B cell (primary cell): ENCODE measurements at regions not wholly inside any gene's neighbourhood (a gene's known extent, or its start where the extent isn't known, plus 50 kb on each side); places are given as distances from the start of the nearest gene placed in this dataset.

Source experiments
- ATAC-seq: fragments of 200-7000 bp; cut with Tn5 transposase; one replicate; pipeline ENCODE4 v1.10.0; 2021; ENCODE audit warnings: low read depth, mild to moderate bottlenecking, moderate number of reproducible peaks, moderate library complexity
- CTCF ChIA-PET: fragments of 350-600 bp; sonication (Branson Sonifier 250); formaldehyde crosslinking; loops from one replicate; lab custom pipeline; 2021; ENCODE audit warnings: antibody characterized with exemption, inconsistent platforms; lab: Charles Lee
- POLR2A ChIA-PET: fragments of 350-600 bp; sonication (Branson Sonifier 250); formaldehyde crosslinking; loops from one replicate; lab custom pipeline; 2021; ENCODE audit warnings: antibody characterized with exemption; lab: Charles Lee
- DNase-seq: peaks from one replicate; pipeline ENCODE4 v3.0.0; 2013
- H2AFZ ChIP-seq: 2 replicates; pipeline ENCODE4 v1.6.1; 2012; ENCODE audit warnings: mild to moderate bottlenecking, low read depth, low read length; ENCODE audit not compliant: insufficient read depth, poor library complexity, severe bottlenecking
- H3K27ac ChIP-seq, 2 donors: 1 replicate in 1 of 2; 2 replicates in 1 of 2; pipeline ENCODE4 v1.5.1; 2012 to 2013; ENCODE audit warnings: low read length in 2 of 2, mild to moderate bottlenecking in 2 of 2, moderate library complexity in 1 of 2
- H3K27me3 ChIP-seq, 4 experiments: fragments of 200-600 bp in 1 of 4; sonication (generic) in 1 of 4; replicated peaks in 1 of 4; 1 replicate in 2 of 4; 2 replicates in 2 of 4; pipeline versions ENCODE4 v1.6.1 to v1.7.0; 2013 to 2016; ENCODE audit warnings: low read length in 3 of 4, mild to moderate bottlenecking in 2 of 4, mixed read lengths in 1 of 4, moderate library complexity in 1 of 4; ENCODE audit not compliant: insufficient read depth in 4 of 4, control insufficient read depth in 3 of 4; ENCODE audit errors: control extremely low read depth in 1 of 4
- H3K36me3 ChIP-seq, 2 experiments: replicated peaks in 1 of 2; 1 replicate in 1 of 2; 2 replicates in 1 of 2; pipeline versions ENCODE4 v1.6.1 to v1.7.1; 2013; ENCODE audit warnings: low read length in 1 of 2; ENCODE audit not compliant: insufficient read depth in 2 of 2, control insufficient read depth in 1 of 2; ENCODE audit errors: control extremely low read depth in 1 of 2, extremely low read depth in 1 of 2
- H3K4me1 ChIP-seq, 2 donors: fragments of 200-600 bp in 1 of 2; sonication (generic) in 1 of 2; 1 replicate in 1 of 2; 2 replicates in 1 of 2; pipeline versions ENCODE4 v1.5.1 to v1.6.1; 2013 to 2017; ENCODE audit warnings: low read length in 2 of 2; ENCODE audit not compliant: control insufficient read depth in 2 of 2, insufficient read depth in 2 of 2
- H3K4me2 ChIP-seq: replicated peaks from 2 replicates; pipeline ENCODE3; 2012; ENCODE audit warnings: mild to moderate bottlenecking, low read depth, low read length; ENCODE audit not compliant: poor library complexity, severe bottlenecking
- H3K4me3 ChIP-seq, 5 experiments: fragments of 200-600 bp in 1 of 5; sonication (generic) in 1 of 5; 1 replicate in 3 of 5; 2 replicates in 2 of 5; pipeline versions ENCODE4 v1.5.1 to v1.7.0; 2011 to 2016; ENCODE audit warnings: low read length in 4 of 5, mild to moderate bottlenecking in 4 of 5, low read depth in 2 of 5, control low read depth in 1 of 5, moderate library complexity in 1 of 5; ENCODE audit not compliant: insufficient read depth in 1 of 5; ENCODE audit errors: control extremely low read depth in 1 of 5, extremely low read depth in 1 of 5
- H3K79me2 ChIP-seq: fragments of 200-600 bp; sonication (generic); one replicate; pipeline ENCODE4 v1.6.0; 2016; ENCODE audit warnings: low read length; ENCODE audit not compliant: control insufficient read depth, insufficient read depth
- H3K9ac ChIP-seq: fragments of 200-600 bp; sonication (generic); 2 replicates; pipeline ENCODE4 v1.6.1; 2017; ENCODE audit warnings: mild to moderate bottlenecking, low read length, moderate library complexity
- H3K9me3 ChIP-seq, 3 donors: one replicate each; pipeline versions ENCODE4 v1.6.1 to v1.7.1; 2013; ENCODE audit warnings: low read length in 2 of 3; ENCODE audit not compliant: control insufficient read depth in 2 of 3, insufficient read depth in 1 of 3; ENCODE audit errors: control extremely low read depth in 1 of 3
- H4K20me1 ChIP-seq: 2 replicates; pipeline ENCODE4 v1.6.0; 2012; ENCODE audit warnings: mild to moderate bottlenecking, low read length; ENCODE audit not compliant: insufficient read depth, control insufficient read depth, poor library complexity, severe bottlenecking
- H3K27ac Mint-ChIP-seq: one replicate; pipeline ENCODE4 v1.8.0; 2021; ENCODE audit warnings: mixed read lengths
- H3K27me3 Mint-ChIP-seq: one replicate; pipeline ENCODE4 v1.8.0; 2021; ENCODE audit warnings: mixed read lengths
- H3K4me1 Mint-ChIP-seq: one replicate; pipeline ENCODE4 v1.8.0; 2021; ENCODE audit warnings: mixed read lengths
- H3K4me3 Mint-ChIP-seq: one replicate; pipeline ENCODE4 v1.8.0; 2021; ENCODE audit warnings: mixed read lengths
- H3K9me3 Mint-ChIP-seq: one replicate; pipeline ENCODE4 v1.8.0; 2022; ENCODE audit warnings: mixed read lengths; ENCODE audit not compliant: insufficient read depth
- CTCF ChIP-seq: fragments of 200-600 bp; IDR thresholded peaks from one replicate; pipeline ENCODE4 v1.8.0; 2022; ENCODE audit warnings: antibody characterized with exemption, mild to moderate bottlenecking
- EZH2 ChIP-seq: IDR thresholded peaks from 2 replicates; pipeline ENCODE4 v1.6.1; 2012; ENCODE audit warnings: borderline replicate concordance, low read depth, mild to moderate bottlenecking, moderate library complexity, low read length; ENCODE audit not compliant: insufficient read depth, poor library complexity, severe bottlenecking
- WGBS: methylation state at CpG from one replicate; pipeline ENCODE4 v1.1.5; 2013; ENCODE audit warnings: missing lambda C conversion rate; ENCODE audit not compliant: insufficient coverage; 5-methylcytosine and 5-hydroxymethylcytosine counted together
- intact Hi-C: fragments of 100-400 bp; cut with micrococcal nuclease; formaldehyde crosslinking; loops from one replicate; pipeline ENCODE4 v1.10.0; 2022

GRCh38 chr1:189538271-189538670, 939.4 kb downstream of the BRINP3 start:
- no CpG with 5 or more reads among the region's 2 CpGs for WGBS
- Histone ChIP-seq H3K9me3 (no peaks in the 10 kb centered on the region), H3K4me3 (no peak overlapping the region), H3K36me3 (no peaks in the 10 kb centered on the region), H3K27ac (no peak overlapping the region), H3K9ac (no peak overlapping the region), H3K79me2 (no peaks in the 10 kb centered on the region), H3K4me2 (no peak overlapping the region), H2AFZ (no peak overlapping the region), H3K4me1 (no peaks in the 10 kb centered on the region), H3K27me3 (no peaks in the 10 kb centered on the region), H4K20me1 (no peaks in the 10 kb centered on the region)
- TF ChIP-seq CTCF (no peak), EZH2 (no peak)
- Mint-ChIP-seq H3K27ac (no peak overlapping the region), H3K27me3 (no peaks in the 10 kb centered on the region), H3K9me3 (peaks cover 8% of the 10 kb centered on the region), H3K4me1 (no peaks in the 10 kb centered on the region), H3K4me3 (no peak overlapping the region)
- ChIA-PET POLR2A (no interaction called here), CTCF (no interaction called here)
- ATAC-seq = no peak
- DNase-seq = no peak
- intact Hi-C loops = no loop called here

- TF ChIP-seq EZH2 (no peak), CTCF (no peak)
- no peaks in the 10 kb centered on the region for H3K4me1 ChIP-seq
- intact Hi-C loops = no loop called here
- H3K9me3 ChIP-seq = peaks cover 0 to 3% (median 0%) of the 10 kb centered on the region in 3 donors
- no peaks in the 10 kb centered on the region for H4K20me1 ChIP-seq
- ATAC-seq = no peak
- ChIA-PET CTCF (no interaction called here), POLR2A (no interaction called here)
- no peak overlapping the region for H3K4me3 ChIP-seq
- Mint-ChIP-seq H3K4me3 (no peak overlapping the region), H3K4me1 (no peaks in the 10 kb centered on the region), H3K27ac (no peak overlapping the region), H3K9me3 (no peaks in the 10 kb centered on the region), H3K27me3 (no peaks in the 10 kb centered on the region)
- H3K79me2 ChIP-seq = no peaks in the 10 kb centered on the region
- no peaks in the 10 kb centered on the region for H3K27me3 ChIP-seq
- H3K9ac ChIP-seq = no peak overlapping the region
- no peaks in the 10 kb centered on the region for H3K36me3 ChIP-seq
- no peak for DNase-seq
- no peak overlapping the region for H3K27ac ChIP-seq
- H2AFZ ChIP-seq = no peak overlapping the region
- no peak overlapping the region for H3K4me2 ChIP-seq
Observed at GRCh38 chr1:189550498-189550897, 927.2 kb downstream of the BRINP3 start.
